Activated CD8-positive, alpha-beta memory T cell treated with anti-CD3 and anti-CD28 coated beads, Interleukin-2, amount 10 ng/mL, durations not matched to agents 7 days and 5 days (primary cell): ENCODE measurements at regions not wholly inside any gene's neighbourhood (a gene's known extent, or its start where the extent isn't known, plus 50 kb on each side); places are given as distances from the start of the nearest gene placed in this dataset.
"Not testable (repeated sequence)": the region's sequence is repeated elsewhere in the genome, so short reads cannot be mapped to it uniquely, and the experiment has no call there.

Source experiments
- ATAC-seq: fragments of 150-1000 bp; cut with Tn5 transposase; one replicate; pipeline ENCODE4 v1.10.0; 2021; ENCODE audit warnings: moderate library complexity
- CTCF ChIA-PET: fragments of 350-600 bp; sonication (Branson Sonifier 250); formaldehyde crosslinking; loops from one replicate; lab custom pipeline; 2021; ENCODE audit warnings: antibody characterized with exemption; lab: Charles Lee
- DNase-seq: peaks from one replicate; pipeline ENCODE4 v3.0.0-alpha.2; 2020
- H3K27ac Mint-ChIP-seq: one replicate; pipeline ENCODE4 v1.8.0; 2021; ENCODE audit warnings: mild to moderate bottlenecking, mixed read lengths
- H3K27me3 Mint-ChIP-seq: one replicate; pipeline ENCODE4 v1.8.0; 2021; ENCODE audit warnings: mixed read lengths
- H3K36me3 Mint-ChIP-seq: one replicate; pipeline ENCODE4 v1.8.0; 2021; ENCODE audit warnings: mild to moderate bottlenecking, mixed read lengths
- H3K4me1 Mint-ChIP-seq: one replicate; pipeline ENCODE4 v1.8.0; 2021; ENCODE audit warnings: mixed read lengths
- H3K4me3 Mint-ChIP-seq: one replicate; pipeline ENCODE4 v1.8.0; 2021; ENCODE audit warnings: mild to moderate bottlenecking, moderate library complexity, mixed read lengths
- H3K9me3 Mint-ChIP-seq: one replicate; pipeline ENCODE4 v1.8.0; 2022; ENCODE audit warnings: low read depth, mixed read lengths

- Mint-ChIP-seq H3K36me3 (no peaks in the 10 kb centered on the region), H3K27ac (no peak overlapping the region), H3K4me1 (peaks cover 2% of the 10 kb centered on the region), H3K9me3 (no peaks in the 10 kb centered on the region), H3K4me3 (no peak overlapping the region), H3K27me3 (peaks cover 35% of the 10 kb centered on the region)
- ATAC-seq (no peak), DNase-seq (no peak)
- CTCF ChIA-PET: no interaction called here
Observed at GRCh38 chr6:6962086-6962485, 145.7 kb upstream of the RREB1 start.

GRCh38 chr6:6962699-6963098 is 145.1 kb upstream of the RREB1 start:
- H3K4me1 Mint-ChIP-seq: peaks cover 2% of the 10 kb centered on the region
- no peaks in the 10 kb centered on the region for H3K9me3 Mint-ChIP-seq
- CTCF ChIA-PET: interaction anchor here (0.7 kb wide), 1 partner anchor 166 kb away, joined by 4 read pairs; no protein-coding TSS in a partner anchor
- no peak overlapping the region for H3K4me3 Mint-ChIP-seq
- DNase-seq (no peak), ATAC-seq (no peak)
- no peaks in the 10 kb centered on the region for H3K36me3 Mint-ChIP-seq
- H3K27me3 Mint-ChIP-seq: peaks cover 37% of the 10 kb centered on the region
- no peak overlapping the region for H3K27ac Mint-ChIP-seq

GRCh38 chr6:6963390-6963789 is 144.4 kb upstream of the RREB1 start:
- CTCF ChIA-PET: interaction anchor here (0.7 kb wide), 1 partner anchor 167 kb away, joined by 4 read pairs; no protein-coding TSS in a partner anchor
- not testable (repeated sequence) for H3K9me3 Mint-ChIP-seq, DNase-seq, H3K27ac Mint-ChIP-seq, H3K36me3 Mint-ChIP-seq, ATAC-seq, H3K4me1 Mint-ChIP-seq, H3K4me3 Mint-ChIP-seq
- H3K27me3 Mint-ChIP-seq: peaks cover 37% of the 10 kb centered on the region

GRCh38 chr6:6964675-6965074 is 143.1 kb upstream of the RREB1 start:
- Mint-ChIP-seq H3K4me3 (no peak overlapping the region), H3K27ac (no peak overlapping the region), H3K36me3 (no peaks in the 10 kb centered on the region), H3K4me1 (peaks cover 2% of the 10 kb centered on the region), H3K27me3 (peaks cover 37% of the 10 kb centered on the region), H3K9me3 (no peaks in the 10 kb centered on the region)
- ATAC-seq (no peak), DNase-seq (no peak)
- CTCF ChIA-PET: no interaction called here

- Mint-ChIP-seq H3K4me1 (peaks cover 2% of the 10 kb centered on the region), H3K4me3 (no peak overlapping the region), H3K27ac (no peak overlapping the region), H3K27me3 (peaks cover 37% of the 10 kb centered on the region), H3K36me3 (no peaks in the 10 kb centered on the region), H3K9me3 (no peaks in the 10 kb centered on the region)
- CTCF ChIA-PET: interaction anchor here (1.8 kb wide), 1 partner anchor 13 kb away, joined by 4 read pairs; no protein-coding TSS in a partner anchor
- no peak for DNase-seq
- ATAC-seq: no peak
Observed at GRCh38 chr6:6966127-6966526, 141.6 kb upstream of the RREB1 start.

GRCh38 chr6:6966569-6966968 is 141.2 kb upstream of the RREB1 start:
- Mint-ChIP-seq H3K9me3 (no peaks in the 10 kb centered on the region), H3K4me3 (no peak overlapping the region), H3K36me3 (no peaks in the 10 kb centered on the region), H3K4me1 (peaks cover 2% of the 10 kb centered on the region), H3K27me3 (peaks cover 37% of the 10 kb centered on the region), H3K27ac (no peak overlapping the region)
- DNase-seq (no peak), ATAC-seq (no peak)
- CTCF ChIA-PET: interaction anchor here (1.8 kb wide), 1 partner anchor 12 kb away, joined by 4 read pairs; no protein-coding TSS in a partner anchor

- peaks cover 26% of the 10 kb centered on the region for H3K27me3 Mint-ChIP-seq
- no peak for DNase-seq
- peaks cover 2% of the 10 kb centered on the region for H3K4me1 Mint-ChIP-seq
- no peaks in the 10 kb centered on the region for H3K9me3 Mint-ChIP-seq
- CTCF ChIA-PET: no interaction called here
- ATAC-seq: no peak
- H3K36me3 Mint-ChIP-seq: no peaks in the 10 kb centered on the region
- H3K4me3 Mint-ChIP-seq: no peak overlapping the region
- H3K27ac Mint-ChIP-seq: no peak overlapping the region
Observed at GRCh38 chr6:6968357-6968730, 139.4 kb upstream of the RREB1 start.

GRCh38 chr6:6968731-6969552 is 138.8 kb upstream of the RREB1 start:
- no peak for ATAC-seq

GRCh38 chr6:6969761-6970223 is 138.0 kb upstream of the RREB1 start:
- no peaks in the 10 kb centered on the region for H3K4me1 Mint-ChIP-seq
- DNase-seq: no peak
- H3K36me3 Mint-ChIP-seq: no peaks in the 10 kb centered on the region
- CTCF ChIA-PET: no interaction called here
- peaks cover 20% of the 10 kb centered on the region for H3K27me3 Mint-ChIP-seq
- no peaks in the 10 kb centered on the region for H3K9me3 Mint-ChIP-seq
- ATAC-seq: no peak
- H3K27ac Mint-ChIP-seq: no peak overlapping the region
- H3K4me3 Mint-ChIP-seq: no peak overlapping the region

More at GRCh38 chr6:6968731-6969552, 138.8 kb upstream of the RREB1 start:
- no peaks in the 10 kb centered on the region for H3K9me3 Mint-ChIP-seq
- H3K36me3 Mint-ChIP-seq: no peaks in the 10 kb centered on the region
- no peak overlapping the region for H3K27ac Mint-ChIP-seq
- H3K4me3 Mint-ChIP-seq: no peak overlapping the region
- H3K4me1 Mint-ChIP-seq: peaks cover 2% of the 10 kb centered on the region
- no peak for DNase-seq
- CTCF ChIA-PET: no interaction called here
- H3K27me3 Mint-ChIP-seq: peaks cover 26% of the 10 kb centered on the region

GRCh38 chr6:6970851-6971250 is 136.9 kb upstream of the RREB1 start:
- DNase-seq (no peak), ATAC-seq (no peak)
- Mint-ChIP-seq H3K27ac (no peak overlapping the region), H3K27me3 (peaks cover 12% of the 10 kb centered on the region), H3K4me3 (no peak overlapping the region), H3K36me3 (no peaks in the 10 kb centered on the region), H3K4me1 (no peaks in the 10 kb centered on the region), H3K9me3 (no peaks in the 10 kb centered on the region)
- CTCF ChIA-PET: no interaction called here

- DNase-seq: no peak
- Mint-ChIP-seq H3K4me3 (no peak overlapping the region), H3K27me3 (peaks cover 7% of the 10 kb centered on the region), H3K4me1 (no peaks in the 10 kb centered on the region), H3K36me3 (no peaks in the 10 kb centered on the region), H3K27ac (no peak overlapping the region), H3K9me3 (no peaks in the 10 kb centered on the region)
- CTCF ChIA-PET: no interaction called here
- ATAC-seq: no peak
Observed at GRCh38 chr6:6971369-6971768, 136.4 kb upstream of the RREB1 start.

- no peak for ATAC-seq
- H3K27ac Mint-ChIP-seq: no peak overlapping the region
- H3K36me3 Mint-ChIP-seq: no peaks in the 10 kb centered on the region
- CTCF ChIA-PET: no interaction called here
- H3K9me3 Mint-ChIP-seq: no peaks in the 10 kb centered on the region
- H3K27me3 Mint-ChIP-seq: no peaks in the 10 kb centered on the region
- DNase-seq: no peak
- no peaks in the 10 kb centered on the region for H3K4me1 Mint-ChIP-seq
- H3K4me3 Mint-ChIP-seq: no peak overlapping the region
Observed at GRCh38 chr6:6972456-6972855, 135.3 kb upstream of the RREB1 start.

GRCh38 chr6:6973721-6974120 is 134.0 kb upstream of the RREB1 start:
- H3K36me3 Mint-ChIP-seq: no peaks in the 10 kb centered on the region
- no peaks in the 10 kb centered on the region for H3K9me3 Mint-ChIP-seq
- DNase-seq (no peak), ATAC-seq (no peak)
- H3K27me3 Mint-ChIP-seq: no peaks in the 10 kb centered on the region
- H3K4me1 Mint-ChIP-seq: no peaks in the 10 kb centered on the region
- H3K27ac Mint-ChIP-seq: no peak overlapping the region
- no peak overlapping the region for H3K4me3 Mint-ChIP-seq
- CTCF ChIA-PET: no interaction called here

- Mint-ChIP-seq H3K4me3 (no peak overlapping the region), H3K36me3 (no peaks in the 10 kb centered on the region), H3K27me3 (no peaks in the 10 kb centered on the region), H3K27ac (no peak overlapping the region), H3K4me1 (no peaks in the 10 kb centered on the region), H3K9me3 (no peaks in the 10 kb centered on the region)
- DNase-seq (no peak), ATAC-seq (no peak)
- CTCF ChIA-PET: no interaction called here
Observed at GRCh38 chr6:6975459-6976111, 132.2 kb upstream of the RREB1 start.
